ENCODE measurements at regions not wholly inside any gene's neighbourhood (a gene's known extent, or its start where the extent isn't known, plus 50 kb on each side); places are given as distances from the start of the nearest gene placed in this dataset.

DNA sequence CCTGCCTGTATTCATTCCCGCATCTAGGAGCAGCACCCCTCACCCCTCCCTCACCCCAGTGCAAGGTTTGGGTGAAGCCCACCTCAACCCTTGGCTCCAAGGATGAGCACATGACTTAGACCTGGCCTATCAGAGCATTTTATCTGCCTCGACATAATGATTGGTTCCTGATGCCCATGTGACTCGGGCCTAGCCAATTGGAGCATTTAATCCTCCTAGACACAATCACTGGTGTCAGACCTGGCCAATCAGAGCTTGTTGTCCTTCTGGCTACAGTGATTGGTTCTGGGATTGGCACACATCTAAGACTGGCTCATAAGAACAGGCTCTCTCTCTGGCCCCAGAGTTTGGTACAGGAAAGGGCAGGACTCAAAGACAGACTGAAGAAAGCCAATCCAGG lies 73.1 kb upstream of the MYL2 start:
- TF ChIP-seq CTCF (IDR thresholded peaks at IDR 0.05) (no peak), POLR2AphosphoS5 (IDR thresholded peaks at IDR 0.05) (no peak)

All from transverse colon (tissue), 4 donors.